BJ (cell line): ENCODE measurements at regions not wholly inside any gene's neighbourhood (a gene's known extent, or its start where the extent isn't known, plus 50 kb on each side); places are given as distances from the start of the nearest gene placed in this dataset.

Experiments used
- CTCF ChIA-PET: fragments of 350-600 bp; formaldehyde crosslinking; extraction: SDS; loops from one replicate; lab custom pipeline; 2021; ENCODE audit warnings: antibody characterized with exemption, inconsistent platforms; lab: Yijun Ruan, JAX
- POLR2A ChIA-PET: fragments of 300-600 bp; sonication (Branson Sonifier 250); formaldehyde crosslinking; extraction: SDS; loops from one replicate; lab custom pipeline; 2021; ENCODE audit warnings: antibody characterized with exemption; lab: Charles Lee
- DNase-seq: peaks from one replicate; pipeline ENCODE4 v3.0.0-alpha.2; 2011; ENCODE audit warnings: low read depth
- H3K27me3 ChIP-seq: 2 replicates; pipeline ENCODE4 v1.6.0; 2011; ENCODE audit warnings: low read length; ENCODE audit not compliant: control insufficient read depth, insufficient read depth
- H3K36me3 ChIP-seq: 2 replicates; pipeline ENCODE4 v1.5.1; 2011; ENCODE audit warnings: low read length; ENCODE audit not compliant: control insufficient read depth, insufficient read depth
- H3K4me3 ChIP-seq: 2 replicates; pipeline ENCODE4 v1.5.1; 2011; ENCODE audit warnings: low read depth, mild to moderate bottlenecking, control low read depth, low read length
- CTCF ChIP-seq: IDR thresholded peaks from 2 replicates; pipeline ENCODE4 v1.5.1; 2011; ENCODE audit warnings: low read depth, mild to moderate bottlenecking, control low read depth, inconsistent platforms, low read length, moderate library complexity; ENCODE audit not compliant: insufficient read depth

DNA sequence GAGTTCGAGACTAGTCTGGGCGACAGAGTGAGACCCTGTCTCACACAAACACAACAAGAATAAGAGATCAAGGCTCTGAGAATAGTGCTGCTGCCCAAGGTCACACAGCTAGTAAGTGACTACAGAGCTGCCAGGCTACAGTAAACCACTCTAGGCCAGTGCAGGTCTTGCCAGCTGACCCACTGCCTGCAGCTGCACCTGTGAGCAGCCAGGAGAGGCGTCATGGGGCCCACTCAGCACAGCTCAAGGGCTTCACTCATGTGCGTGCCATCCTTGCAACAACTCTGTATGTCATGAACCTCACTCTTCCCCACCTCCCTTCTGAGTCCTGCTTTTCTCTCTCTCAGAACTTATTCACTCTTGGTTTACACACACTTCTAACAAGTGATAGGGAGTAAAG lies 176.7 kb downstream of the SMAD6 start:
- no peak for DNase-seq
- no peaks in the 10 kb centered on the region for H3K36me3 ChIP-seq
- no peak for TF ChIP-seq CTCF
- H3K27me3 ChIP-seq = no peaks in the 10 kb centered on the region; the same call in 1 of the 2 replicates
- ChIA-PET POLR2A (interaction anchor here (0.6 kb wide), 1 partner anchor 20 kb away, joined by 13 read pairs; no protein-coding TSS in a partner anchor), CTCF (interaction anchor here (0.9 kb wide), 1 partner anchor 17 kb away, joined by 3 read pairs; no protein-coding TSS in a partner anchor)
- H3K4me3 ChIP-seq = no peak overlapping the region

DNA sequence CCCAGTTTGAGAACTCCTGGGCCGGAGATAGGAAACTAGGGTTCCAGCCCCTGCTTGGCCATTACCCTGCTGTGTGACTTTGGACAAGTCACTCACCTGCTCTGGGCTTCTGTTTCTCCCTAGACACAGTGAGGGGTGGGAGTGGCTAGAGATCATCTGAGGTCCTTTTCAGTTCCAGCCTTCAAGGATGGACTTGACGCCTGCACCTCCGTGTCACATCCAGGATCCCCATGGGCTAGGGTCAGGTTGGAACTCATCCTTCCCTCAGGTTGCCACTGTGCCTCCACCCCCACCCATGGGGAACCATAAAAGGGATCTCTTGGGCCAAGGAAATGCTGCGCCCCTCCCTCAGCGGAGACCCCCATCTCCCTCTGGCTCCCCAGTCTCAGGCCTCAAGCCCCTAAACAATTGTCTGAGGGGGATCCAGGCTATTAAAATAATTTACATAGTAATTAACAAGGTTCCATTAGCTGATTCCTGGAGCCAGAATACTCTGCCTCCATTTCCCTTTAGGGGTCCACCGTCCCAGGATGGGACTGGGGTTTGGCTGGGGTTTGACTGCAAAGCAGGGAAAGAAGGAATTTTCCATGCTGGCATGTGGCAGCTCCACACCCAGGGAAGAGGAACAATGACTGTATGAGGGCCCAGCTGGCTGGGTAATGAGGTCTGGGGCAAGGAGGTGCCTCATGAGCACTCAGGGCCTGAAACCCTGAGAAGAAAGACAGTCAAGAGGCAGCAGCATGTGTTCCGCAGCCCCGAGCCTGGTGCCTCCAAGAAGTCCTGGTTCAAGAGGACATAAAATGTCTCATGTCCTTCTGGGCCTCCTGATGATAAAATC lies 177.7 kb downstream of the SMAD6 start:
- POLR2A ChIA-PET = no interaction called here
- no peak overlapping the region for H3K4me3 ChIP-seq
- CTCF ChIA-PET = interaction anchor here (0.6 kb wide), 1 partner anchor 437 kb away, joined by 3 read pairs; no protein-coding TSS in a partner anchor
- TF ChIP-seq CTCF = no peak
- no peaks in the 10 kb centered on the region for H3K36me3 ChIP-seq
- no peak for DNase-seq
- H3K27me3 ChIP-seq = no peaks in the 10 kb centered on the region; the same call in 1 of the 2 replicates

DNA sequence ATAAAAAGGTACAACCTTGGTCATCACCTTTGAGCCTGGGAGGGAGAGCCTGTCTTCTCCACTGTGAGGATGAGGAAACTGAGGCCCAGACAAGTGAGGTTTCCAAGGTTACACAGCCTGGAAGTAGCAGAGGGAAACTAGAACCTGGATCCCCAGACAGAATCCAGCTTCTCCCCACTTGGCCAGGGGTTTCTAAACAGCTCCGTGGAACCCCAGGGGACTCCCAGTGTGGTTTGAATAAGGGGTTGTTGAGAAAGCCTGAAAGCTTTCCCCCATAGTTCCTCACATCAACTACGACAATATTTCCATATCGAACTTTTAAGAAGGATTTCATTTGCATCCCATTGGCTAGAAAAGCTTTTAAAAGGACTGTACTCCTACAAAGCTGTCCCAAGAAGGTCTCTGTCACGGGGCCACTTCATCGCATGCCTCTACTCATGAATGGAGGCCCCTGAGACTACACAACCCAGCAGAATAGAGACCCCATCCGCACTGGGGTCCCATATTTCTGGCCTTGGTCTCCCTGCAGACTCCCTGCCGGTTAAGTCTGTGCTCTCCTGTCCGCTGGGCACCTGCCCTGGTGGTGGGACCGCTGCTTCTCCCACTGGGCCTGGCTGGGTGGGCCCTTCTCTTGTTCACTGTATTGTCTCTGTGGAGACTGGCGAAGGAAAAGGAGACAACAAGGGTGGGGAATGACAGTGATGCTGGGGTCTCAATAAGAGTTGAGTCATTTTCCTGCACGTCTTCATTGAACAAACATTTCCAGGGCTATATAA lies 178.5 kb downstream of the SMAD6 start:
- POLR2A ChIA-PET = no interaction called here
- no peak overlapping the region for H3K4me3 ChIP-seq
- CTCF ChIA-PET = interaction anchor here (0.6 to 1.4 kb wide), 2 partner anchors 18 to 438 kb away, joined by 3 to 4 read pairs; no protein-coding TSS in a partner anchor
- no peaks in the 10 kb centered on the region for H3K36me3 ChIP-seq
- TF ChIP-seq CTCF = no peak
- H3K27me3 ChIP-seq = no peaks in the 10 kb centered on the region; the same call in 1 of the 2 replicates
- DNase-seq = no peak

DNA sequence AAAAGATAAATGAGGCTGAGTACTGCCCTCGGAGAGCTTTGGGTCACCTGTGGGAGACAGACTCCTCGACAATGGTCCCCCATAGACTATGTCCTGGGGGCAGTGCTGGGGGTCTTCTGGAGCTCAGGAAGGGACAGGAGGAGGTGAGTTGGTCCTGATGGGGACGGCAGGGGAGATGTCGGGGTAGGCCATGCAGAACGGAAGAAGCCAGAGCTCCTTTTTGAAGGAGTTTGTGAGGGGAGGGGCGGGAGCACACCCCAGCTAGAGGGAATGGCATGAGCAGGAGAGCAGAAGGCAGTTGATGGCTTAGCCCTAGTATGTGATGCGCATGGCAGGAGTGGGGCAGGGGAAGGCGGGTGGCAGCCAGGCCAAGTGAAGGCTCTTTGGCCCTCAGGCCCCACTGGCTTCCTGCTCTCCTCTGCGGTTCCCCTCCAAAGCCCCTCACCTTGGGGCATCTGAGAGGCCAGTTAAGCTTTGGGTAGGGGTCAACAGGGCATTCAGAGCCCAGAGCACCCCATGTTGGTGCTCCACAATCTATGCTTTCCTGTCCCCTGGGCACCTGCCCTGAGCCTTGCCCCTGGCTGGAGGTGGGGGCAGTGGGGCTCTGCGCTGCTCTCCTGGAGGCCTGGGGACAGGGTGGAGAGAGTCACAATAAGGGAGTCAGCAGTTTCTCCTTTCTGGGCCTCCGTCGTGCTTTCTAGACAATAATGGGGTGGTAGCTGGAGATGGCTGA lies 179.3 kb downstream of the SMAD6 start:
- ChIA-PET CTCF (interaction anchor here (1.0 to 1.4 kb wide), 2 partner anchors 18 to 30 kb away, joined by 3 to 4 read pairs; no protein-coding TSS in a partner anchor), POLR2A (no interaction called here)
- no peak for TF ChIP-seq CTCF
- H3K36me3 ChIP-seq = no peaks in the 10 kb centered on the region
- H3K27me3 ChIP-seq = no peaks in the 10 kb centered on the region; the same call in 1 of the 2 replicates
- H3K4me3 ChIP-seq = no peak overlapping the region
- no peak for DNase-seq
